OCI-LY1 (cell line): ENCODE measurements at regions not wholly inside any gene's neighbourhood (a gene's known extent, or its start where the extent isn't known, plus 50 kb on each side); places are given as distances from the start of the nearest gene placed in this dataset.
"Not testable (repeated sequence)": the region's sequence is repeated elsewhere in the genome, so short reads cannot be mapped to it uniquely, and the experiment has no call there.

ENCODE experiments used
- H2AFZ ChIP-seq: fragments of 200-600 bp; sonication (generic), shearing (Covaris generic); 2 replicates; pipeline ENCODE4 v1.6.0; 2014; ENCODE audit warnings: antibody characterized with exemption, mild to moderate bottlenecking, low read length
- H3F3A ChIP-seq: fragments of 200-600 bp; sonication (generic), shearing (Covaris generic); 2 replicates; pipeline ENCODE4 v1.6.0; 2014; ENCODE audit warnings: mild to moderate bottlenecking, antibody characterized with exemption, low read length, moderate library complexity; ENCODE audit not compliant: insufficient read depth
- H3K27ac ChIP-seq: fragments of 200-600 bp; sonication (generic); 2 replicates; pipeline ENCODE4 v1.5.1; 2014; ENCODE audit warnings: low read length, mixed run types, mild to moderate bottlenecking, low read depth; ENCODE audit not compliant: poor library complexity, severe bottlenecking
- H3K27me3 ChIP-seq: fragments of 200-600 bp; sonication (generic); 2 replicates; pipeline ENCODE4 v1.6.0; 2014; ENCODE audit warnings: antibody characterized with exemption, mild to moderate bottlenecking, low read length, moderate library complexity; ENCODE audit not compliant: insufficient read depth
- H3K36me3 ChIP-seq: fragments of 200-600 bp; sonication (generic); 2 replicates; pipeline ENCODE4 v1.6.1; 2014; ENCODE audit warnings: mild to moderate bottlenecking, antibody characterized with exemption, low read length, moderate library complexity, mixed read lengths; ENCODE audit not compliant: insufficient read depth
- H3K4me1 ChIP-seq: fragments of 200-600 bp; sonication (generic); 2 replicates; pipeline ENCODE4 v1.5.1; 2014; ENCODE audit warnings: mild to moderate bottlenecking, low read length, moderate library complexity; ENCODE audit not compliant: insufficient read depth, severe bottlenecking
- H3K4me2 ChIP-seq: fragments of 200-600 bp; sonication (generic), shearing (Covaris generic); 2 replicates; pipeline ENCODE4 v1.6.1; 2014; ENCODE audit warnings: low read length
- H3K4me3 ChIP-seq: fragments of 200-600 bp; sonication (generic); 2 replicates; pipeline ENCODE4 v1.5.1; 2014; ENCODE audit warnings: low read length, low read depth, mild to moderate bottlenecking, mixed read lengths; ENCODE audit not compliant: poor library complexity, severe bottlenecking
- H3K79me2 ChIP-seq: fragments of 200-600 bp; shearing (Covaris generic); 2 replicates; pipeline ENCODE4 v1.6.1; 2016; ENCODE audit warnings: mixed run types, low read length, mixed read lengths; ENCODE audit not compliant: insufficient read depth
- H3K9ac ChIP-seq: fragments of 200-600 bp; sonication (generic), shearing (Covaris generic); 2 replicates; pipeline ENCODE4 v1.6.1; 2014; ENCODE audit warnings: mild to moderate bottlenecking, low read length, mixed read lengths
- H3K9me2 ChIP-seq: fragments of 200-600 bp; sonication (generic), shearing (Covaris generic); 2 replicates; pipeline ENCODE4 v1.6.1; 2014; ENCODE audit warnings: low read depth, mild to moderate bottlenecking, low read length, mixed read lengths
- H3K9me3 ChIP-seq: fragments of 200-600 bp; shearing (Covaris generic); 2 replicates; pipeline ENCODE4 v1.6.1; 2014; ENCODE audit warnings: low read length, mixed read lengths
- H4K20me1 ChIP-seq: fragments of 200-600 bp; sonication (generic), shearing (Covaris generic); 2 replicates; pipeline ENCODE4 v1.6.0; 2016; ENCODE audit warnings: mild to moderate bottlenecking, low read length; ENCODE audit not compliant: insufficient read depth
- CTCF ChIP-seq: fragments of 200-600 bp; sonication (generic), shearing (Covaris generic); IDR thresholded peaks from 2 replicates; pipeline ENCODE4 v1.5.1; 2017; ENCODE audit warnings: mild to moderate bottlenecking, antibody characterized with exemption, low read length, moderate library complexity, mixed read lengths
- EZH2 ChIP-seq: fragments of 200-600 bp; sonication (generic), shearing (Covaris generic); IDR thresholded peaks from 2 replicates; pipeline ENCODE4 v1.8.0; 2017; ENCODE audit warnings: borderline replicate concordance, mixed run types, mild to moderate bottlenecking, antibody characterized with exemption, low read length, moderate library complexity, mixed read lengths

GRCh38 chr20:7174554-7174953 lies 407.1 kb downstream of the BMP2 start:
- no peak overlapping the region for H2AFZ ChIP-seq
- H3K9ac ChIP-seq = no peak overlapping the region
- no peaks in the 10 kb centered on the region for H3K9me3 ChIP-seq
- no peaks in the 10 kb centered on the region for H3K4me1 ChIP-seq
- H3K27ac ChIP-seq = no peak overlapping the region
- no peak overlapping the region for H3K4me2 ChIP-seq
- no peaks in the 10 kb centered on the region for H3K27me3 ChIP-seq
- H3F3A ChIP-seq = no peaks in the 10 kb centered on the region
- H3K36me3 ChIP-seq = no peaks in the 10 kb centered on the region
- H3K9me2 ChIP-seq = no peaks in the 10 kb centered on the region
- no peak overlapping the region for H3K4me3 ChIP-seq
- H4K20me1 ChIP-seq = no peaks in the 10 kb centered on the region
- H3K79me2 ChIP-seq = no peaks in the 10 kb centered on the region
- no peak for TF ChIP-seq CTCF

GRCh38 chr20:7175827-7176226 lies 408.3 kb downstream of the BMP2 start:
- H3K9me2 ChIP-seq, H3K4me3 ChIP-seq, H3K4me2 ChIP-seq, H2AFZ ChIP-seq, H3K9me3 ChIP-seq, H3K79me2 ChIP-seq, H3K27me3 ChIP-seq, H3K36me3 ChIP-seq, H4K20me1 ChIP-seq, H3K9ac ChIP-seq, H3F3A ChIP-seq, H3K4me1 ChIP-seq, H3K27ac ChIP-seq: not testable (repeated sequence)

GRCh38 chr20:7178004-7178403 lies 410.5 kb downstream of the BMP2 start:
- Histone ChIP-seq H3K79me2 (no peaks in the 10 kb centered on the region), H3F3A (no peaks in the 10 kb centered on the region), H3K36me3 (no peaks in the 10 kb centered on the region), H3K4me2 (no peak overlapping the region), H3K4me1 (no peaks in the 10 kb centered on the region), H4K20me1 (no peaks in the 10 kb centered on the region), H3K4me3 (no peak overlapping the region), H2AFZ (no peak overlapping the region), H3K27me3 (no peaks in the 10 kb centered on the region), H3K9ac (no peak overlapping the region), H3K27ac (no peak overlapping the region), H3K9me3 (no peaks in the 10 kb centered on the region), H3K9me2 (no peaks in the 10 kb centered on the region)
- TF ChIP-seq EZH2 (no peak), CTCF (no peak)

- Histone ChIP-seq H3K9me2 (no peaks in the 10 kb centered on the region), H3K9me3 (no peaks in the 10 kb centered on the region), H3K4me2 (no peak overlapping the region), H3F3A (no peaks in the 10 kb centered on the region), H3K27me3 (no peaks in the 10 kb centered on the region), H3K9ac (no peak overlapping the region), H3K4me1 (no peaks in the 10 kb centered on the region), H2AFZ (no peak overlapping the region), H3K27ac (no peak overlapping the region), H4K20me1 (no peaks in the 10 kb centered on the region), H3K4me3 (no peak overlapping the region), H3K36me3 (no peaks in the 10 kb centered on the region), H3K79me2 (no peaks in the 10 kb centered on the region)
- TF ChIP-seq CTCF (no peak), EZH2 (no peak)
Measured at GRCh38 chr20:7180256-7181045, 413.0 kb downstream of the BMP2 start.
